HUDEP-2 (cell line): ENCODE measurements at regions not wholly inside any gene's neighbourhood (a gene's known extent, or its start where the extent isn't known, plus 50 kb on each side); places are given as distances from the start of the nearest gene placed in this dataset.
"Not testable (repeated sequence)": the region's sequence is repeated elsewhere in the genome, so short reads cannot be mapped to it uniquely, and the experiment has no call there.

ENCODE experiments used
- DNase-seq, 76 experiments: peaks; one replicate each; lab custom pipeline; 2025; ENCODE audit not compliant: unreplicated experiment in 76 of 76; lab: John Stamatoyannopoulos, UW

DNA sequence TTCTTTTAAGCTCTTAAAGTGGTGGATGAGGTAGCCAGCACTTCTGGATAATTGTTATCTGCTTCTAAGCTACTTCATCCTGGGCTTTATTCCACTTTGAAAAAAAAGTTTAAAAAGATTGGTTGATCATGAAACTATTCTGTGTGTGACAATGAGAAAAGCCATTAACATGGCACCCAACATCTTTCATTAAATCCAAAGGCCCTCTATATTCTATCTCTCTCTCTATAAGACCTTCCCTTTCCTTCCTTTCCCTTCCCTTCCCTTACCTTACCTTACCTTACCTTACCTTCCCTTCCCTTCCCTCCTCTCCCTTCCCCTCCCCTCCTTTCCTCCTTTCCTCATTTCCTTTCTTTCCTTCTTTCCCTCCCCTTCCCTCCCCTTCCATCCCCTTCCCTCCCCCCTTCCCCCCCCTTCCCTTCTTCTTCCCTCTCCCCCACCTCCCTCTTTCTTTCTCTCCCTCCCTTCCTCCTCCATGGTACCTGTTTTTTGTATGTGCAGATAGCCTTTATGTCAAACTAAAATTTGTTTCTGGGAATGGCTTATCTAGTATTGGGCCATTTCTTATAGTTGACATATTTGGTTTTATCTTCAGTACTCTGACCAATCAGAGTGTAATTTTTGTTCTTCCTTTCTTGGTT is 218.7 kb downstream of the DKK1 start:
- no peak for DNase-seq

- no peak for DNase-seq
These were observed 219.9 kb downstream of the DKK1 start for GRCh38 chr10:52533986-52534385.

DNA sequence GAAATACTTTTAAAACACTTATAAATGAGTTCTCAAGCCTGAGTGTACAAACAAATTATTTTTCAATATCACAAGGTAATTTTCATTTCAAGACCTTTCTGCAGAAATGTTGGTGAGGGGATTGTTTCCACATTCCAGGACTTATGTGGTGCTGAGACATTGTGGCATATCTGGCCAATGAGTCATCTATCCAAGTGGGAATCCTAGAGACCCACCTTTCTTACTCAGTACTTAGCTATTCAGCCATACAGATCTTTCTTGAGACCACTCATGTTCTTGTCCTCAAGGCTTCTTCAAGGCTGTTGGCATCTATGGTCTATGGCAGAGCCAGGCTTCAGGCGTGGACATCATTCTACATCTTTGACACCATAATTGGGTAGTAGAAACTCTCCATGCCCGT is 225.4 kb downstream of the DKK1 start:
- no peak for DNase-seq

DNA sequence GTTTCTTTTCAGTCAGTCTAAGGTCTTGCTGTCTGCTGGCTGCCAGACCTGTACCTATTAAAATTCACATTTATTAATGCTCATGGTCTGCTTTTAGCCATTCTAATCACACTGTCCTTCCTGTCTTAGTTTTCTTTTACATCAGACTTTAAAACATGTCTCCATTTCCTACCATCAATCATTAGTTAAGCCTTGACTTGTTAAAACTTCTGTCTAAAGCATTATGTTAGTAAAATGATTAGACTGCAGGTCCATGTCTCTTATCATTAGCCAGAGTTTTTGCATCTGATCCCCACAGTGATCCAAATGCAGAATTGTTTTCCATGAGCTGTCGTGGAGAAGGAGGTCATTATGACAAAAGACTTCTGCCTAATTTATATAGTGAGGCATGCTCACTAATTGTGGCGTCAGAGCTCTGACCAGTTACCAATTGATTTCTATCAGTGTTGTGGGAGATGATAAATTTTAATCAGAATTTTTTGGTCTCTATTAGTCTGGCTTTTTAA is 226.5 kb downstream of the DKK1 start:
- no peak for DNase-seq

GRCh38 chr10:52541006-52541473 is 227.0 kb downstream of the DKK1 start:
- no peak for DNase-seq

- no peak for DNase-seq
These were observed 228.8 kb downstream of the DKK1 start for GRCh38 chr10:52542906-52543305.

DNA sequence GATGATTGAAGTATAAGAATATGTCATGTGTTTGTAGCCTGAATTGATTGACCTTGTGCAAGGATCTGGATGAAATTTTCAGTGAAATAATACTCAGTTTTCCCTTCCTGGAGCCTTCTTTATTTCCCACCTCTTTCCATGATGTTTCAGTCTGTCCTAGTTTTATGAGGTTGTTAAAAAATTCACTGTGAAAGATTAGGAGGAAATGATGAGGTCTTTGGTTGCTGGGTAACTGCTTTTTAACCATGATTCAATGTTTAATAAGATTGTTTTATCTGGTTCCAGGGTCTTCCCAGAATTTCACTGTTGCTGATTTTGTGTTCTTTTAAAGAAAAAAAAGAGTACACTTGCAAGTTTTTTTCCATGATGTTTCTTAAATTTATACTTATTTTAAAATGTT is 221.5 kb downstream of the MBL2 start:
- no peak for DNase-seq

GRCh38 chr10:52558090-52558489 is 214.5 kb downstream of the MBL2 start:
- DNase-seq: no peak

GRCh38 chr10:52561322-52561721 is 211.3 kb downstream of the MBL2 start:
- no peak for DNase-seq

- no peak for DNase-seq
These were observed 209.2 kb downstream of the MBL2 start for GRCh38 chr10:52563360-52563759.

GRCh38 chr10:52566471-52567246 is 205.9 kb downstream of the MBL2 start:
- peak in 2 of 76 experiments; percentile 2 to 4 for DNase-seq

- DNase-seq: no peak
These were observed 205.4 kb downstream of the MBL2 start for GRCh38 chr10:52567247-52567580.

GRCh38 chr10:52568309-52568708 is 204.3 kb downstream of the MBL2 start:
- no peak for DNase-seq

DNA sequence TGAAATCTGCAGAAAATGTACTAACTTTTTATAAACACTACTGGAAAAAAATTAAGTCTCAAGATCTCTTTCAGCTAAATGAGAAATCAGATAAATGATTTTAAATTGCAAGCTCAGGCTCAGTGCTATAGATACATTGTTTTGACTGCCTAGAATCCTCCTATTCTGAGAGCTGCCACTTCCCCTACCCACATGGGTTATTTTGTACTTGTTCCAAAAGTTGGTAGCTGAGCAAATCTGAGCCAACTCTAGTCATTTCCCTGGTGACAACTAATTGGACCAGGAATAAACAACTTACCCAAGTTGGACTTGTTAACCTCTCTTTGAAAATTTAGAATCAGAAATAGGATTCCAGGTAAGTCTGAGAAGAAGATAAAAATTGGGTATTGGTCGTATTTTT is 202.1 kb downstream of the MBL2 start:
- no peak for DNase-seq

GRCh38 chr10:52571018-52571417 is 201.6 kb downstream of the MBL2 start:
- no peak for DNase-seq

DNA sequence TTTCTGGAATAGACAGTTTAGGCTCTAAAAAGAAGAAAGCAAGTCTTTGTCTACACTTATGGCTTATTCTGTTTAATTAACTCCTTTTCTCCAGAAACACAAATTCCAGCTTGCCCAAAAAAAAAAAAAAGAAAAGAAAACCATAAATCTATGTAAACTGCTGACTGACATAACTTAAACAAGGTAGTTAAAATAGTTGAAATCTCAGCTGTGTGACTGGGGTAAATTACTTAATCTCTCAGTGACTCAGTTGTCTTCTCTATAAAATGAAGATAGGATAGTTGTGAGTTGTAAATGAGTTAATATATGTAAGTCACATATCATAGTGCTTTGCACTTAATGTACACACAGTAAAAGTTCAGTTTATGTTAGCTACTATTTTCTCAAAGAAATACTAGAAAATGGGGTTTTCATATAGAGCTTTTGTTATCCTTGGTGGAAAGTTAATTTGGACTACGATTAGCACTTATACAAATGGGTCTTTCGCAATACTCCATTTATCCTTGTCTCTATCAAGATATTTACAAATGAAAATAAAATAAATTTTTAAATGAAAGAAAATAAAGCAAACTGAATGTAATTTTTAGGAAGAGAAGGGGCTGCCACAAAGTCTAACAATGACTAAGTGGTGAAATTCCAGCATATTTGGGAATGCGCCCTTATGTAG is 200.9 kb downstream of the MBL2 start:
- no peak for DNase-seq

- DNase-seq: no peak
These were observed 199.2 kb downstream of the MBL2 start for GRCh38 chr10:52573347-52573746.

- DNase-seq: no peak
These were observed 197.9 kb downstream of the MBL2 start for GRCh38 chr10:52574697-52575096.

DNA sequence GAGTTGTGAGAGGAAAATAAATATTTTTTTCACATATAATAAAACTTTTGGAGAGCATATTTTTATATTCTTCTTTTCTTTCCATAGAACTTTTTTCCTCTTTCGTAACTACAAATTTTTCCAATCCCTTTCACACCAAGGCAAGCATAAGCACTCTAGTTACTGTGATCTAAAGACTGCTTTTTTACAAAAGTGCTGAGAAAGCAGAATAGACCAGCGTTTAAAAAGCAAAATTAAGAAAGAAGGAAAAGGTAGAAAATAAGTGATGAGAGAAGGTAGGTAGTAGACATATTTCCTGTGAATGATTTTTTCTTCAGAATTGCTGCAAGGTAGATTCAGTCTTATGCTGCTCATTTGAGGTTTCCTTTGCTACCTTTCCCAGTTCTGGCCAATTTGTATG is 195.5 kb downstream of the MBL2 start:
- DNase-seq: no peak

GRCh38 chr10:52578871-52579405 is 193.6 kb downstream of the MBL2 start:
- no peak for DNase-seq

- DNase-seq: not testable (repeated sequence)
These were observed 190.9 kb downstream of the MBL2 start for GRCh38 chr10:52581636-52582035.
